22Rv1 (cell line): ENCODE measurements at regions not wholly inside any gene's neighbourhood (a gene's known extent, or its start where the extent isn't known, plus 50 kb on each side); places are given as distances from the start of the nearest gene placed in this dataset.

Experiments used
- ZFX ChIP-seq: fragments of 450-650 bp; IDR thresholded peaks from 2 replicates; pipeline ENCODE4 v1.6.1; 2017; ENCODE audit warnings: antibody characterized with exemption, borderline replicate concordance
- TF ChIP-seq, protein P1 (sequence below): fragments of 450-650 bp; IDR thresholded peaks from 2 replicates; pipeline ENCODE4 v1.5.1; 2017; ENCODE audit warnings: mild to moderate bottlenecking

- TF ChIP-seq, protein P1, sequence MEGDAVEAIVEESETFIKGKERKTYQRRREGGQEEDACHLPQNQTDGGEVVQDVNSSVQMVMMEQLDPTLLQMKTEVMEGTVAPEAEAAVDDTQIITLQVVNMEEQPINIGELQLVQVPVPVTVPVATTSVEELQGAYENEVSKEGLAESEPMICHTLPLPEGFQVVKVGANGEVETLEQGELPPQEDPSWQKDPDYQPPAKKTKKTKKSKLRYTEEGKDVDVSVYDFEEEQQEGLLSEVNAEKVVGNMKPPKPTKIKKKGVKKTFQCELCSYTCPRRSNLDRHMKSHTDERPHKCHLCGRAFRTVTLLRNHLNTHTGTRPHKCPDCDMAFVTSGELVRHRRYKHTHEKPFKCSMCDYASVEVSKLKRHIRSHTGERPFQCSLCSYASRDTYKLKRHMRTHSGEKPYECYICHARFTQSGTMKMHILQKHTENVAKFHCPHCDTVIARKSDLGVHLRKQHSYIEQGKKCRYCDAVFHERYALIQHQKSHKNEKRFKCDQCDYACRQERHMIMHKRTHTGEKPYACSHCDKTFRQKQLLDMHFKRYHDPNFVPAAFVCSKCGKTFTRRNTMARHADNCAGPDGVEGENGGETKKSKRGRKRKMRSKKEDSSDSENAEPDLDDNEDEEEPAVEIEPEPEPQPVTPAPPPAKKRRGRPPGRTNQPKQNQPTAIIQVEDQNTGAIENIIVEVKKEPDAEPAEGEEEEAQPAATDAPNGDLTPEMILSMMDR = no peak
- TF ChIP-seq ZFX = no peak
Observed at GRCh38 chr5:39898731-39899130, 474.0 kb upstream of the DAB2 start.
